ENCODE measurements at regions not wholly inside any gene's neighbourhood (a gene's known extent, or its start where the extent isn't known, plus 50 kb on each side); places are given as distances from the start of the nearest gene placed in this dataset.

GRCh38 chr2:126975671-126976655 lies 77.3 kb downstream of the TEX51 start:
- TF ChIP-seq, protein P1, sequence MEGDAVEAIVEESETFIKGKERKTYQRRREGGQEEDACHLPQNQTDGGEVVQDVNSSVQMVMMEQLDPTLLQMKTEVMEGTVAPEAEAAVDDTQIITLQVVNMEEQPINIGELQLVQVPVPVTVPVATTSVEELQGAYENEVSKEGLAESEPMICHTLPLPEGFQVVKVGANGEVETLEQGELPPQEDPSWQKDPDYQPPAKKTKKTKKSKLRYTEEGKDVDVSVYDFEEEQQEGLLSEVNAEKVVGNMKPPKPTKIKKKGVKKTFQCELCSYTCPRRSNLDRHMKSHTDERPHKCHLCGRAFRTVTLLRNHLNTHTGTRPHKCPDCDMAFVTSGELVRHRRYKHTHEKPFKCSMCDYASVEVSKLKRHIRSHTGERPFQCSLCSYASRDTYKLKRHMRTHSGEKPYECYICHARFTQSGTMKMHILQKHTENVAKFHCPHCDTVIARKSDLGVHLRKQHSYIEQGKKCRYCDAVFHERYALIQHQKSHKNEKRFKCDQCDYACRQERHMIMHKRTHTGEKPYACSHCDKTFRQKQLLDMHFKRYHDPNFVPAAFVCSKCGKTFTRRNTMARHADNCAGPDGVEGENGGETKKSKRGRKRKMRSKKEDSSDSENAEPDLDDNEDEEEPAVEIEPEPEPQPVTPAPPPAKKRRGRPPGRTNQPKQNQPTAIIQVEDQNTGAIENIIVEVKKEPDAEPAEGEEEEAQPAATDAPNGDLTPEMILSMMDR (IDR thresholded peaks at IDR 0.05; ENCODE audit: insufficient read depth, low read length, poor library complexity, severe bottlenecking) = no peak
- Histone ChIP-seq H3K27me3 (replicated peaks; ENCODE audit: control insufficient read depth, insufficient read depth, low read length) (no peaks in the 10 kb centered on the region; the same call in 1 of the 2 replicates), H3K36me3 (ENCODE audit: control insufficient read depth, insufficient read depth, low read length) (no peaks in the 10 kb centered on the region), H3K4me3 (replicated peaks; ENCODE audit: low read depth, low read length) (no peak overlapping the region)
- no peak for DNase-seq (ENCODE audit: extremely low read depth, insufficient read length)

DNA sequence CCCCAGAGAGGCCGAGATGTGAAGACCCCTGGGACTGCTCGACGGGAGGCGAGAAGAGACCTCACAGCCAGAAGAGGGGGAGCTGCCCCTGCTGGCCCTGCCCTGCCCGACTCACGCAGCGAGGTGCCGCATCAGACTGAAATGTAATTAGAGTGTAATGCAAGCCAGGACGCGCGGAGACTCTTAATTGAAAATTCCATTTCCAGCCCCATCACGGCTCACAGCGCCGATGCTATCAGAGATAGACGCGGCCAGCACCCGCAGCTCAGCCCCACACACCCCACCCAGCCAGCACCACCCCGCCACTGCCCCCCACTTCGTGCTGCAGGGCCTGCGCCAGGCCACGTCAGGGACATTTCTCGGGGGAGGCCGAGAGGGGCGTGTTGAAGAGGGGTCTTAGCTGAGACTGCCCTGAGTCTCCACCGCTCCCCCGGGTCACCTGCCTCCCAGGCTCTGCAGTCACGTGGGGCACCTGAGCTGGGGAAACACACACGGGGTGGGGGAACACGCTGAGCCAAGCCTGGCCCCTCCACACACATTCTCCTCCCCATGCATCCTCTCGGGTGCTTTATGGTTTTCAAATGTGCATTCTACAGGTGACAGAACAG lies 78.1 kb downstream of the TEX51 start:
- TF ChIP-seq, protein P1 (IDR thresholded peaks at IDR 0.05; ENCODE audit: insufficient read depth, low read length, poor library complexity, severe bottlenecking) = no peak
- Histone ChIP-seq H3K36me3 (ENCODE audit: control insufficient read depth, insufficient read depth, low read length) (no peaks in the 10 kb centered on the region), H3K4me3 (replicated peaks; ENCODE audit: low read depth, low read length) (no peak overlapping the region), H3K27me3 (replicated peaks; ENCODE audit: control insufficient read depth, insufficient read depth, low read length) (no peaks in the 10 kb centered on the region; the same call in 1 of the 2 replicates)
- no peak for DNase-seq (ENCODE audit: extremely low read depth, insufficient read length)

DNA sequence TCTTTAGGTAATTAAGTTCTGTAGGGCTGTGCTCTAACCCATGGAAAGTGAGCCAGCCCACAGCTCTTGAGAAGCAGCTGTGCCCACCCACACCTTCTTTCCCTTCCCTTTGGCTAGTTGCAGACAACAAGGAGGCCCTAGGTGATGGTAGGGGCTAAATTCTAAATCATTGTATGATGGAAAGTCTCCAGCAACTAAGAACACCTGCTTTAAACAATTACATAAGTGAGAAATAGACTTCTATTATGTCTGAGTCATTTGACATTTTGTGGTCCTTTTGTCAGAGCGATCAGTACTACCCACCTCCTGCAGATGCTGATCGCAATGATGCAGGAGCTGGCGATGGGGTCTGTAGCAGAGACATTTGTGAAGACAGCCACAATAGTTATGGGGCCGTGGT lies 79.6 kb downstream of the TEX51 start:
- H3K4me3 ChIP-seq (replicated peaks; ENCODE audit: low read depth, low read length) = no peak overlapping the region
- H3K36me3 ChIP-seq (ENCODE audit: control insufficient read depth, insufficient read depth, low read length) = no peaks in the 10 kb centered on the region
- TF ChIP-seq, protein P1 (IDR thresholded peaks at IDR 0.05; ENCODE audit: insufficient read depth, low read length, poor library complexity, severe bottlenecking) = no peak
- no peak for DNase-seq (ENCODE audit: extremely low read depth, insufficient read length)
- no peaks in the 10 kb centered on the region; the same call in 1 of the 2 replicates for H3K27me3 ChIP-seq (replicated peaks; ENCODE audit: control insufficient read depth, insufficient read depth, low read length)

DNA sequence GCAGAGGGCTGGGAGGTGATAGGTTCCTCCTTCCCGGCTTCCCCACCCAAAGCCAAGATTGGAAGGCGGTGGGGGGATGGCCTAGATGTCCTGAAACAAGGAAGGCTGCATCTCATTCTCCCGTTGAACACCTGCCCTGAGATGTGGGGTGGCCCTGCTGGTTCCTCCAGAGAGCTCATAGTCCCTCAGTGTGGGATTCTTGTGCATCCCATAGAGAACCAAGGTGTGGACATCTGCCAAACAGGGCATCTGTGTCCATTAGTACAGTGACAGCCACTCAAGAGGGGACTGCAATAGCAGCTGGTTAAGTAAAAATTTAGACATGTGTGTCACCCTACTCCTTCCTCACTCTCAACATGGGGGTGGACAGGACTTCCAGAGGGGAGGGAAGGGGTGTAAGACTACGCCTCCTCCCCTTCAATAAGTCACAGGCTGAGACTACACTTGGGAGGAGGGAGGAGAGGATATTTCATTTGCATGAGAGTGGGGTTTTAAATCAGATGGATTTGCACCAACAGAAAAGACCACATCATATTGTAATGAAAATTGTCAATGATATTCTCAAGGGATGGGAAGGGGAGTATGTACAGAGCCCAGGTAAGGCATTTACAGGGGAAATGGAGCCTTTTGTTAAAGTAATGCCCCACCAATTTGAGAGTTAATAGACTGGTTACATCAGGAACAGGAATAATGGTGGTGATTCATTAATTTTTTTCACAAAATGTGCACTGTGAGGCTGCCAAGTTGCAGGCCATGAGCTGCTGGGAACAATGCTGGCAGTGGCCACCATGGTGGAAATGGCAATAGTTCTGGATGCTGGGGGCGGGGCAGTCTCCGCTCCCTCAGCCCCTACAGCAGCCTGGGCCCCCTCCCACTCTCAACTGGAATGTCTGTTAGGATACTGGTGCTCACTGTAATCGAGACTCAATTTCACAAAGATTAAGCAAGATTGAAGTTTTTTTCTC lies 80.6 kb downstream of the TEX51 start:
- DNase-seq (ENCODE audit: extremely low read depth, insufficient read length) = no peak
- H3K4me3 ChIP-seq (replicated peaks; ENCODE audit: low read depth, low read length) = no peak overlapping the region
- no peaks in the 10 kb centered on the region for H3K36me3 ChIP-seq (ENCODE audit: control insufficient read depth, insufficient read depth, low read length)
- TF ChIP-seq, protein P1 (IDR thresholded peaks at IDR 0.05; ENCODE audit: insufficient read depth, low read length, poor library complexity, severe bottlenecking) = no peak
- H3K27me3 ChIP-seq (replicated peaks; ENCODE audit: control insufficient read depth, insufficient read depth, low read length) = no peaks in the 10 kb centered on the region; the same call in 1 of the 2 replicates

DNA sequence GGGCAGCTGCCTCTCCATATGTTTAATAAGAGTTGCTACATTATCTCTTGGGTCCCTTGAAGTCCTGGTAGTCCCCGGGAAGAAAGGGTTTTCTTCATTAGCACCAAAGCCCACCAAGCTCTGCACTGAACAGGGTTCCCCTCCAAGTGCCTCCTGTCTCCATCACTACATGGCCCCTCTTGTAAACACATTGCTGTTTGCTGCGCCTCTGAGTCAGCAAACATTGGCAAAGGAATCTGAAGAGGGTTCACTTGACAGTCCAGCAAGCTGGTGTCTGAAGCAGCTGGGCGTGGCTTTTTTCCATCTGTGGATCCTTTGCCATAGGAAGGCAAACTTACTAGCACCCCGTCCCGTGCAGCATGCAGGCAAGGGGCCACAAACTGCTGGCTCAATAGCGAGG lies 82.8 kb downstream of the TEX51 start:
- Histone ChIP-seq H3K36me3 (ENCODE audit: control insufficient read depth, insufficient read depth, low read length) (no peaks in the 10 kb centered on the region), H3K27me3 (replicated peaks; ENCODE audit: control insufficient read depth, insufficient read depth, low read length) (no peaks in the 10 kb centered on the region; the same call in 1 of the 2 replicates), H3K4me3 (replicated peaks; ENCODE audit: low read depth, low read length) (no peak overlapping the region)
- DNase-seq (ENCODE audit: extremely low read depth, insufficient read length) = no peak
- TF ChIP-seq, protein P1 (IDR thresholded peaks at IDR 0.05; ENCODE audit: insufficient read depth, low read length, poor library complexity, severe bottlenecking) = no peak

Data from GM06990 (cell line).